GM19397 (cell line): ENCODE measurements at regions not wholly inside any gene's neighbourhood (a gene's known extent, or its start where the extent isn't known, plus 50 kb on each side); places are given as distances from the start of the nearest gene placed in this dataset.
A peak's percentile ranks its signal among the peaks of the same experiment; 100 is the strongest.

Experiments
- ATAC-seq: cut with Tn5 transposase; IDR thresholded peaks from one replicate; pipeline ENCODE4 v1.9.1; 2021; ENCODE audit warnings: mild to moderate bottlenecking, moderate library complexity; ENCODE audit not compliant: unreplicated experiment

GRCh38 chr2:147232225-147232669 lies 612.6 kb upstream of the ACVR2A start:
- ATAC-seq = no peak

GRCh38 chr2:147231607-147232006 lies 613.2 kb upstream of the ACVR2A start:
- no peak for ATAC-seq

- ATAC-seq = no peak
These were observed 613.7 kb upstream of the ACVR2A start for GRCh38 chr2:147231081-147231480.

GRCh38 chr2:147227313-147227712 lies 617.5 kb upstream of the ACVR2A start:
- no peak for ATAC-seq

GRCh38 chr2:147224070-147224469 lies 620.8 kb upstream of the ACVR2A start:
- ATAC-seq = no peak

- no peak for ATAC-seq
These were observed 621.2 kb upstream of the ACVR2A start for GRCh38 chr2:147223553-147224060.

GRCh38 chr2:147223119-147223518 lies 621.7 kb upstream of the ACVR2A start:
- no peak for ATAC-seq

GRCh38 chr2:147222506-147222905 lies 622.3 kb upstream of the ACVR2A start:
- ATAC-seq = no peak

- ATAC-seq = no peak
These were observed 629.9 kb upstream of the ACVR2A start for GRCh38 chr2:147214914-147215313.

- no peak for ATAC-seq
These were observed 633.3 kb upstream of the ACVR2A start for GRCh38 chr2:147211484-147211883.

- no peak for ATAC-seq
These were observed 640.7 kb upstream of the ACVR2A start for GRCh38 chr2:147204102-147204501.

GRCh38 chr2:147198651-147199171 lies 646.1 kb upstream of the ACVR2A start:
- no peak for ATAC-seq

GRCh38 chr2:147197754-147198483 lies 646.9 kb upstream of the ACVR2A start:
- ATAC-seq = no peak

GRCh38 chr2:147182260-147182659 lies 662.6 kb upstream of the ACVR2A start:
- peak; percentile 72 for ATAC-seq

GRCh38 chr2:147181351-147182029 lies 663.3 kb upstream of the ACVR2A start:
- ATAC-seq = peak; percentile 59

GRCh38 chr2:147177071-147177857 lies 667.6 kb upstream of the ACVR2A start:
- no peak for ATAC-seq

- ATAC-seq = no peak
These were observed 670.0 kb upstream of the ACVR2A start for GRCh38 chr2:147174824-147175254.

GRCh38 chr2:147173798-147174197 lies 671.0 kb upstream of the ACVR2A start:
- ATAC-seq = no peak

- no peak for ATAC-seq
These were observed 671.6 kb upstream of the ACVR2A start for GRCh38 chr2:147173189-147173581.

GRCh38 chr2:147172493-147173188 lies 672.2 kb upstream of the ACVR2A start:
- no peak for ATAC-seq

GRCh38 chr2:147171941-147172340 lies 672.9 kb upstream of the ACVR2A start:
- ATAC-seq = no peak
